PC-9 (cell line): ENCODE measurements at regions not wholly inside any gene's neighbourhood (a gene's known extent, or its start where the extent isn't known, plus 50 kb on each side); places are given as distances from the start of the nearest gene placed in this dataset.

Experiments used
- BruUV-seq: library from RNA; stranded (reverse); fragments of 400-500 nt; replicated peaks from 2 replicates; lab custom pipeline; 2021; lab: Mats Ljungman, UMichigan
- CTCF ChIA-PET: fragments of 300-600 bp; sonication (Branson Sonifier 250); formaldehyde crosslinking; loops from one replicate; lab custom pipeline; 2022; ENCODE audit warnings: antibody characterized with exemption; lab: Charles Lee
- POLR2A ChIA-PET: fragments of 300-600 bp; sonication (Branson Sonifier 250); formaldehyde crosslinking; loops from one replicate; lab custom pipeline; 2022; ENCODE audit warnings: antibody characterized with exemption; ENCODE audit not compliant: unreplicated experiment; lab: Charles Lee
- DNase-seq, 2 experiments: peaks; one replicate each; pipeline versions ENCODE4 v3.0.0 to v3.0.0-alpha.2; 2015 to 2022; ENCODE audit warnings: mixed read lengths in 1 of 2
- H2AFZ ChIP-seq: fragments of 200-600 bp; sonication (generic); 2 replicates; pipeline ENCODE4 v1.8.1; 2017; ENCODE audit warnings: antibody characterized with exemption
- H3F3A ChIP-seq: fragments of 200-600 bp; sonication (generic); 2 replicates; pipeline ENCODE4 v1.8.1; 2017; ENCODE audit warnings: antibody characterized with exemption, mild to moderate bottlenecking, low read depth; ENCODE audit not compliant: insufficient read depth
- H3K27ac ChIP-seq: fragments of 200-600 bp; sonication (generic); 2 replicates; pipeline ENCODE4 v1.6.1; 2016; ENCODE audit warnings: mixed run types
- H3K27me3 ChIP-seq: fragments of 200-600 bp; sonication (generic); 2 replicates; pipeline ENCODE4 v1.6.1; 2016; ENCODE audit warnings: low read depth, mixed run types; ENCODE audit not compliant: insufficient read depth
- H3K36me3 ChIP-seq: fragments of 200-600 bp; sonication (generic); 2 replicates; pipeline ENCODE4 v1.6.1; 2016; ENCODE audit warnings: low read depth, mixed run types
- H3K4me1 ChIP-seq: fragments of 200-600 bp; sonication (generic); replicated peaks from 2 replicates; pipeline ENCODE4 v1.6.1; 2016; ENCODE audit warnings: mixed run types; ENCODE audit not compliant: insufficient read depth
- H3K4me2 ChIP-seq: fragments of 200-600 bp; sonication (generic); 2 replicates; pipeline ENCODE4 v1.6.1; 2017; ENCODE audit warnings: mixed run types
- H3K4me3 ChIP-seq: fragments of 200-600 bp; sonication (generic); 2 replicates; pipeline ENCODE4 v1.6.1; 2016; ENCODE audit warnings: mixed run types
- H3K79me2 ChIP-seq: fragments of 200-600 bp; sonication (generic); 2 replicates; pipeline ENCODE4 v1.6.1; 2017; ENCODE audit warnings: low read depth, mixed run types
- H3K9me2 ChIP-seq: fragments of 200-600 bp; sonication (generic); 2 replicates; pipeline ENCODE4 v1.8.1; 2017; ENCODE audit warnings: mild to moderate bottlenecking; ENCODE audit not compliant: insufficient read depth
- H3K9me3 ChIP-seq: fragments of 200-600 bp; sonication (generic); 2 replicates; pipeline ENCODE4 v1.8.1; 2016; ENCODE audit warnings: low read depth; ENCODE audit not compliant: insufficient read depth
- H4K20me1 ChIP-seq: fragments of 200-600 bp; sonication (generic); 2 replicates; pipeline ENCODE4 v1.8.1; 2017; ENCODE audit not compliant: insufficient read depth
- EZH2 ChIP-seq: fragments of 200-600 bp; sonication (generic); IDR thresholded peaks from 2 replicates; pipeline ENCODE4 v1.8.0; 2017; ENCODE audit warnings: antibody characterized with exemption, low read depth
- intact Hi-C: fragments of 100-400 bp; cut with micrococcal nuclease; formaldehyde crosslinking; loops from one replicate; pipeline ENCODE4 v1.10.0; 2022; ENCODE audit not compliant: unreplicated experiment
- TF ChIP-seq, protein P1 (sequence below): fragments of 200-600 bp; sonication (generic); conservative IDR thresholded peaks from 2 replicates; pipeline ENCODE4 v1.6.1; 2017; ENCODE audit warnings: mixed run types, antibody characterized with exemption, mild to moderate bottlenecking, moderate library complexity

- Histone ChIP-seq H3K4me2 (no peak overlapping the region), H3K79me2 (no peaks in the 10 kb centered on the region), H3F3A (no peaks in the 10 kb centered on the region), H3K27ac (no peak overlapping the region), H3K9me3 (no peaks in the 10 kb centered on the region), H3K36me3 (no peaks in the 10 kb centered on the region), H3K27me3 (no peaks in the 10 kb centered on the region), H4K20me1 (no peaks in the 10 kb centered on the region), H3K4me3 (no peak overlapping the region), H3K9me2 (no peaks in the 10 kb centered on the region), H3K4me1 (no peaks in the 10 kb centered on the region), H2AFZ (no peak overlapping the region)
- CTCF ChIA-PET = interaction anchor here (0.6 kb wide), 1 partner anchor 71 kb away, joined by 4 read pairs; no protein-coding TSS in a partner anchor
- no TSS peak for BruUV-seq
- DNase-seq = peak in 1 of 2 experiments; percentile 28
- TF ChIP-seq EZH2 = no peak
- TF ChIP-seq, protein P1, sequence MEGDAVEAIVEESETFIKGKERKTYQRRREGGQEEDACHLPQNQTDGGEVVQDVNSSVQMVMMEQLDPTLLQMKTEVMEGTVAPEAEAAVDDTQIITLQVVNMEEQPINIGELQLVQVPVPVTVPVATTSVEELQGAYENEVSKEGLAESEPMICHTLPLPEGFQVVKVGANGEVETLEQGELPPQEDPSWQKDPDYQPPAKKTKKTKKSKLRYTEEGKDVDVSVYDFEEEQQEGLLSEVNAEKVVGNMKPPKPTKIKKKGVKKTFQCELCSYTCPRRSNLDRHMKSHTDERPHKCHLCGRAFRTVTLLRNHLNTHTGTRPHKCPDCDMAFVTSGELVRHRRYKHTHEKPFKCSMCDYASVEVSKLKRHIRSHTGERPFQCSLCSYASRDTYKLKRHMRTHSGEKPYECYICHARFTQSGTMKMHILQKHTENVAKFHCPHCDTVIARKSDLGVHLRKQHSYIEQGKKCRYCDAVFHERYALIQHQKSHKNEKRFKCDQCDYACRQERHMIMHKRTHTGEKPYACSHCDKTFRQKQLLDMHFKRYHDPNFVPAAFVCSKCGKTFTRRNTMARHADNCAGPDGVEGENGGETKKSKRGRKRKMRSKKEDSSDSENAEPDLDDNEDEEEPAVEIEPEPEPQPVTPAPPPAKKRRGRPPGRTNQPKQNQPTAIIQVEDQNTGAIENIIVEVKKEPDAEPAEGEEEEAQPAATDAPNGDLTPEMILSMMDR = no peak
- POLR2A ChIA-PET = no interaction called here
- intact Hi-C loops = no loop called here
Observed at GRCh38 chr2:184370954-184371353, 227.4 kb upstream of the ZNF804A start.

GRCh38 chr2:184371641-184372040, 226.7 kb upstream of the ZNF804A start:
- Histone ChIP-seq H3F3A (no peaks in the 10 kb centered on the region), H3K4me3 (no peak overlapping the region), H3K27me3 (no peaks in the 10 kb centered on the region), H3K9me2 (no peaks in the 10 kb centered on the region), H3K27ac (no peak overlapping the region), H2AFZ (no peak overlapping the region), H4K20me1 (no peaks in the 10 kb centered on the region; the same call in 1 of the 2 replicates), H3K4me2 (no peak overlapping the region), H3K4me1 (no peaks in the 10 kb centered on the region), H3K79me2 (no peaks in the 10 kb centered on the region), H3K9me3 (no peaks in the 10 kb centered on the region), H3K36me3 (no peaks in the 10 kb centered on the region)
- POLR2A ChIA-PET = no interaction called here
- intact Hi-C loops = no loop called here
- no TSS peak for BruUV-seq
- peak in 1 of 2 experiments; percentile 28 for DNase-seq
- TF ChIP-seq, protein P1 = no peak
- no peak for TF ChIP-seq EZH2
- CTCF ChIA-PET = interaction anchor here (0.6 kb wide), 1 partner anchor 72 kb away, joined by 4 read pairs; no protein-coding TSS in a partner anchor

DNA sequence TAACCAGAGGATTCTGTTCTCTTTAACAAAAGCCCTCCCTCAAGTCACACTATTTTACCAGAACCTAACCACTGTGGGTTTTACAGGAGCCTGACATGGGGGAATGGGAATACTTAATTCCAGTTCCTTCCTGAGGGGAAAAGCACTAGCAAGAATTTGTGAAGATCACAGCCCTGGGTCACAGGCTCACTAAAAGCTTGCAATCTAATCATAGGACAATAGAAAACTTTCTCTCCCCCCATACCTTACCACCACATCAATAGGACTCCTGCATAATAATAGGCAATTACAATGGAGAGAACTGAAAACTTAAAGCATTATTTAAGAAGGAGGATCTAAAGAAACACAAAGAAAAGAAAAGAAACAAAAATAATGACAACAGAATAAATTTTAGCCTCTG, 225.8 kb upstream of the ZNF804A start:
- CTCF ChIA-PET = no interaction called here
- peak in 1 of 2 experiments; percentile 4 for DNase-seq
- H3K4me2 ChIP-seq = no peak overlapping the region
- TF ChIP-seq EZH2 = no peak
- TF ChIP-seq, protein P1 = no peak
- H3K9me2 ChIP-seq = no peaks in the 10 kb centered on the region
- POLR2A ChIA-PET = no interaction called here
- no peaks in the 10 kb centered on the region; the same call in 1 of the 2 replicates for H4K20me1 ChIP-seq
- intact Hi-C loops = no loop called here
- no peaks in the 10 kb centered on the region for H3F3A ChIP-seq
- no peak overlapping the region for H3K27ac ChIP-seq
- no peaks in the 10 kb centered on the region for H3K4me1 ChIP-seq
- H2AFZ ChIP-seq = no peak overlapping the region
- H3K79me2 ChIP-seq = no peaks in the 10 kb centered on the region
- H3K27me3 ChIP-seq = no peaks in the 10 kb centered on the region
- BruUV-seq = no TSS peak
- H3K36me3 ChIP-seq = no peaks in the 10 kb centered on the region
- no peak overlapping the region for H3K4me3 ChIP-seq
- no peaks in the 10 kb centered on the region for H3K9me3 ChIP-seq
